HEK293 (cell line): ENCODE measurements at regions not wholly inside any gene's neighbourhood (a gene's known extent, or its start where the extent isn't known, plus 50 kb on each side); places are given as distances from the start of the nearest gene placed in this dataset.

Experiments
- GLI4 ChIP-seq: fragments of 450-650 bp; formaldehyde crosslinking; IDR thresholded peaks from 2 replicates; pipeline ENCODE4 v1.5.1; 2016; ENCODE audit warnings: missing biosample characterization, missing genetic modification characterization
- KLF10 ChIP-seq: fragments of 450-650 bp; IDR thresholded peaks from 2 replicates; pipeline ENCODE4 v1.5.1; 2018; ENCODE audit warnings: missing biosample characterization, mild to moderate bottlenecking, missing genetic modification characterization
- OSR2 ChIP-seq: fragments of 450-650 bp; formaldehyde crosslinking; IDR thresholded peaks from 2 replicates; pipeline ENCODE4 v1.5.1; 2016; ENCODE audit warnings: missing biosample characterization, missing genetic modification characterization
- ZNF121 ChIP-seq: fragments of 450-650 bp; formaldehyde crosslinking; IDR thresholded peaks from 2 replicates; pipeline ENCODE4 v1.5.1; 2016; ENCODE audit warnings: missing biosample characterization, missing genetic modification characterization
- ZNF311 ChIP-seq: fragments of 450-650 bp; formaldehyde crosslinking; IDR thresholded peaks from 2 replicates; pipeline ENCODE4 v1.5.1; 2017; ENCODE audit warnings: missing biosample characterization, missing genetic modification characterization, borderline replicate concordance
- ZNF335 ChIP-seq: fragments of 450-650 bp; formaldehyde crosslinking; conservative IDR thresholded peaks from 2 replicates; pipeline ENCODE4 v1.5.1; 2016; ENCODE audit warnings: missing biosample characterization, missing genetic modification characterization
- ZNF549 ChIP-seq: fragments of 450-650 bp; IDR thresholded peaks from 2 replicates; pipeline ENCODE4 v1.5.1; 2018; ENCODE audit warnings: missing biosample characterization, missing genetic modification characterization, mild to moderate bottlenecking, inconsistent platforms, moderate library complexity
- ZNF600 ChIP-seq: fragments of 450-650 bp; formaldehyde crosslinking; IDR thresholded peaks from 2 replicates; pipeline ENCODE4 v1.5.1; 2016; ENCODE audit warnings: missing biosample characterization, missing genetic modification characterization
- ZNF621 ChIP-seq: fragments of 450-650 bp; formaldehyde crosslinking; IDR thresholded peaks from 2 replicates; pipeline ENCODE4 v1.5.1; 2017; ENCODE audit warnings: missing biosample characterization, missing genetic modification characterization
- ZNF701 ChIP-seq: fragments of 450-650 bp; formaldehyde crosslinking; IDR thresholded peaks from 2 replicates; pipeline ENCODE4 v1.5.1; 2016; ENCODE audit warnings: missing biosample characterization, missing genetic modification characterization
- TF ChIP-seq, protein P1 (sequence below): fragments of 450-650 bp; formaldehyde crosslinking; IDR thresholded peaks from 2 replicates; pipeline ENCODE4 v1.5.1; 2016; ENCODE audit warnings: missing biosample characterization, missing genetic modification characterization
- TF ChIP-seq, protein P2 (sequence below): IDR thresholded peaks from 2 replicates; pipeline ENCODE4 v1.6.1; 2011; ENCODE audit warnings: mild to moderate bottlenecking, low read depth, low read length, borderline replicate concordance

DNA sequence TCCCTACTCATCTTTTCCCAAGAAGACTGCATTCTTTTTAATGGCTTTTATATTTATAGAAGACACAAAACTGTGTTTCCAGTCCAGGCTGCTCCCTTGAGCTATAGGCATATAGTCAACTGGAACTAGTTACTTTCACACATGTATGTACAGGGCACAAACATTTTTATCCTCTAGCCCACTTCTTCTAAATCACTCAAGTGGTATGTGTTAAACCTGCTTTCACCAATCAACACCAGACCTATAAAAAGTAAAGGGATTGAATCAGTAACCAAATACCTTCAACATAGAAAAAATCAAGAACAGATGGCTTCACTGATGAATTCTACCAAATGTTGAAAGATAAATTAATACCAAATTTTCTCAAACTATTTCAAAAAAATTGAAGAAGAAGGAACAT is 584.2 kb upstream of the SLITRK1 start:
- TF ChIP-seq, protein P1, sequence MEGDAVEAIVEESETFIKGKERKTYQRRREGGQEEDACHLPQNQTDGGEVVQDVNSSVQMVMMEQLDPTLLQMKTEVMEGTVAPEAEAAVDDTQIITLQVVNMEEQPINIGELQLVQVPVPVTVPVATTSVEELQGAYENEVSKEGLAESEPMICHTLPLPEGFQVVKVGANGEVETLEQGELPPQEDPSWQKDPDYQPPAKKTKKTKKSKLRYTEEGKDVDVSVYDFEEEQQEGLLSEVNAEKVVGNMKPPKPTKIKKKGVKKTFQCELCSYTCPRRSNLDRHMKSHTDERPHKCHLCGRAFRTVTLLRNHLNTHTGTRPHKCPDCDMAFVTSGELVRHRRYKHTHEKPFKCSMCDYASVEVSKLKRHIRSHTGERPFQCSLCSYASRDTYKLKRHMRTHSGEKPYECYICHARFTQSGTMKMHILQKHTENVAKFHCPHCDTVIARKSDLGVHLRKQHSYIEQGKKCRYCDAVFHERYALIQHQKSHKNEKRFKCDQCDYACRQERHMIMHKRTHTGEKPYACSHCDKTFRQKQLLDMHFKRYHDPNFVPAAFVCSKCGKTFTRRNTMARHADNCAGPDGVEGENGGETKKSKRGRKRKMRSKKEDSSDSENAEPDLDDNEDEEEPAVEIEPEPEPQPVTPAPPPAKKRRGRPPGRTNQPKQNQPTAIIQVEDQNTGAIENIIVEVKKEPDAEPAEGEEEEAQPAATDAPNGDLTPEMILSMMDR (tag by site-specific recombination) = no peak
- TF ChIP-seq ZNF335 (tag by site-specific recombination) = no peak
- no peak for TF ChIP-seq ZNF121 (tag by site-specific recombination)
- no peak for TF ChIP-seq ZNF701
- no peak for TF ChIP-seq ZNF549
- no peak for TF ChIP-seq ZNF311 (tag by site-specific recombination)
- TF ChIP-seq, protein P2, sequence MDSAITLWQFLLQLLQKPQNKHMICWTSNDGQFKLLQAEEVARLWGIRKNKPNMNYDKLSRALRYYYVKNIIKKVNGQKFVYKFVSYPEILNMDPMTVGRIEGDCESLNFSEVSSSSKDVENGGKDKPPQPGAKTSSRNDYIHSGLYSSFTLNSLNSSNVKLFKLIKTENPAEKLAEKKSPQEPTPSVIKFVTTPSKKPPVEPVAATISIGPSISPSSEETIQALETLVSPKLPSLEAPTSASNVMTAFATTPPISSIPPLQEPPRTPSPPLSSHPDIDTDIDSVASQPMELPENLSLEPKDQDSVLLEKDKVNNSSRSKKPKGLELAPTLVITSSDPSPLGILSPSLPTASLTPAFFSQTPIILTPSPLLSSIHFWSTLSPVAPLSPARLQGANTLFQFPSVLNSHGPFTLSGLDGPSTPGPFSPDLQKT = no peak
- TF ChIP-seq KLF10 (tag by site-specific recombination) = no peak
- TF ChIP-seq GLI4 (tag by site-specific recombination) = no peak
- no peak for TF ChIP-seq OSR2 (tag by site-specific recombination)
- no peak for TF ChIP-seq ZNF600
- TF ChIP-seq ZNF621 (tag by site-specific recombination) = no peak
